IMR-90 (cell line): ENCODE measurements at regions not wholly inside any gene's neighbourhood (a gene's known extent, or its start where the extent isn't known, plus 50 kb on each side); places are given as distances from the start of the nearest gene placed in this dataset.

Source experiments
- ATAC-seq: fragments of 200-7000 bp; cut with Tn5 transposase; 2 replicates; pipeline ENCODE4 v1.9.1; 2020; ENCODE audit warnings: low read depth, mild to moderate bottlenecking, moderate library complexity
- BruUV-seq: library from RNA; stranded (reverse); fragments of 400-500 nt; replicated peaks from 2 replicates; lab custom pipeline; 2021; lab: Mats Ljungman, UMichigan
- CTCF ChIA-PET: fragments of 300-600 bp; formaldehyde crosslinking; extraction: SDS; loops from one replicate; lab custom pipeline; 2021; ENCODE audit warnings: antibody characterized with exemption; lab: Yijun Ruan, JAX
- POLR2A ChIA-PET: fragments of 300-600 bp; sonication (Branson Sonifier 250); formaldehyde crosslinking; loops from one replicate; lab custom pipeline; 2022; ENCODE audit warnings: antibody characterized with exemption; ENCODE audit not compliant: unreplicated experiment; lab: Charles Lee
- DNase-seq: peaks from one replicate; pipeline ENCODE4 v3.0.0; 2013
- H2AFZ ChIP-seq: replicated peaks from 2 replicates; pipeline ENCODE3; 2013; ENCODE audit warnings: low read length, mild to moderate bottlenecking; ENCODE audit not compliant: poor library complexity
- H2AK5ac ChIP-seq: 2 replicates; pipeline ENCODE4 v1.6.1; 2013; ENCODE audit warnings: low read depth, low read length, inconsistent platforms
- H2AK9ac ChIP-seq: replicated peaks from 2 replicates; pipeline ENCODE3; 2013; ENCODE audit warnings: mild to moderate bottlenecking, low read depth, low read length, moderate library complexity; ENCODE audit not compliant: poor library complexity
- H2BK120ac ChIP-seq: 2 replicates; pipeline ENCODE4 v1.6.1; 2013; ENCODE audit warnings: low read depth, low read length, inconsistent platforms
- H2BK15ac ChIP-seq: 3 replicates; pipeline ENCODE4 v1.6.1; 2013; ENCODE audit warnings: low read depth, low read length, inconsistent platforms
- H2BK20ac ChIP-seq: 2 replicates; pipeline ENCODE4 v1.6.1; 2013; ENCODE audit warnings: low read depth, mild to moderate bottlenecking, inconsistent platforms, low read length, moderate library complexity
- H2BK5ac ChIP-seq: 2 replicates; pipeline ENCODE4 v1.6.1; 2013; ENCODE audit warnings: mild to moderate bottlenecking, low read depth, low read length, inconsistent platforms; ENCODE audit not compliant: poor library complexity, severe bottlenecking
- H3K14ac ChIP-seq: replicated peaks from 2 replicates; pipeline ENCODE4 v1.6.1; 2013; ENCODE audit warnings: low read depth, low read length, inconsistent platforms
- H3K18ac ChIP-seq: 2 replicates; pipeline ENCODE4 v1.6.1; 2013; ENCODE audit warnings: low read depth, low read length, control low read depth
- H3K23ac ChIP-seq: 2 replicates; pipeline ENCODE4 v1.6.1; 2013; ENCODE audit warnings: low read depth, low read length, inconsistent platforms
- H3K27ac ChIP-seq: 2 replicates; pipeline ENCODE4 v1.5.1; 2013; ENCODE audit warnings: mild to moderate bottlenecking, control low read depth, low read length; ENCODE audit not compliant: insufficient read depth
- H3K27me3 ChIP-seq: 2 replicates; pipeline ENCODE4 v1.6.1; 2013; ENCODE audit warnings: low read length; ENCODE audit not compliant: control insufficient read depth, insufficient read depth
- H3K36me3 ChIP-seq: 2 replicates; pipeline ENCODE4 v1.6.1; 2013; ENCODE audit warnings: low read length, mixed read lengths; ENCODE audit not compliant: control insufficient read depth, insufficient read depth
- H3K4ac ChIP-seq: 2 replicates; pipeline ENCODE4 v1.6.1; 2013; ENCODE audit warnings: low read depth, low read length, inconsistent platforms
- H3K4me1 ChIP-seq: 2 replicates; pipeline ENCODE4 v1.6.1; 2013; ENCODE audit warnings: low read length, mixed read lengths; ENCODE audit not compliant: control insufficient read depth, insufficient read depth
- H3K4me2 ChIP-seq: 2 replicates; pipeline ENCODE4 v1.6.1; 2013; ENCODE audit warnings: low read depth, mild to moderate bottlenecking, control low read depth, low read length, moderate library complexity
- H3K4me3 ChIP-seq: 2 replicates; pipeline ENCODE4 v1.5.1; 2013; ENCODE audit warnings: low read depth, mild to moderate bottlenecking, control low read depth, low read length, moderate library complexity; ENCODE audit not compliant: insufficient read depth
- H3K56ac ChIP-seq: 2 replicates; pipeline ENCODE4 v1.6.1; 2013; ENCODE audit warnings: low read length, inconsistent platforms; ENCODE audit not compliant: insufficient read depth; ENCODE audit errors: extremely low read depth
- H3K79me1 ChIP-seq, 2 experiments: 2 replicates each; pipeline ENCODE4 v1.6.1; 2013; ENCODE audit warnings: low read length in 2 of 2, inconsistent platforms in 1 of 2, low read depth in 1 of 2
- H3K9ac ChIP-seq: 2 replicates; pipeline ENCODE4 v1.6.1; 2013; ENCODE audit warnings: low read depth, low read length, control low read depth
- H3K9me1 ChIP-seq: 2 replicates; pipeline ENCODE4 v1.6.1; 2013; ENCODE audit warnings: low read length, inconsistent platforms; ENCODE audit not compliant: insufficient read depth
- H3K9me3 ChIP-seq: 2 replicates; pipeline ENCODE4 v1.6.1; 2013; ENCODE audit warnings: low read length; ENCODE audit not compliant: control insufficient read depth, insufficient read depth
- H4K20me1 ChIP-seq: 2 replicates; pipeline ENCODE4 v1.6.1; 2013; ENCODE audit warnings: low read length, inconsistent platforms; ENCODE audit not compliant: insufficient read depth
- H4K5ac ChIP-seq: 2 replicates; pipeline ENCODE4 v1.6.1; 2013; ENCODE audit warnings: mild to moderate bottlenecking, low read depth, low read length, control low read depth
- H4K8ac ChIP-seq, 2 experiments: 2 replicates each; pipeline ENCODE4 v1.6.1; 2013; ENCODE audit warnings: low read depth in 2 of 2, low read length in 2 of 2, control low read depth in 1 of 2, inconsistent platforms in 1 of 2
- H4K91ac ChIP-seq: 2 replicates; pipeline ENCODE4 v1.6.1; 2013; ENCODE audit warnings: low read depth, low read length, inconsistent platforms; ENCODE audit not compliant: insufficient read depth
- ELK1 ChIP-seq: fragments of 150-350 bp; IDR thresholded peaks from 2 replicates; pipeline ENCODE4 v1.6.1; 2016; ENCODE audit warnings: low read depth, mild to moderate bottlenecking, low read length, moderate library complexity, borderline replicate concordance
- FOS ChIP-seq: fragments of 150-350 bp; IDR thresholded peaks from 2 replicates; pipeline ENCODE4 v1.6.1; 2016; ENCODE audit warnings: low read depth, low read length
- MXI1 ChIP-seq: IDR thresholded peaks from 2 replicates; pipeline ENCODE4 v1.6.1; 2012; ENCODE audit warnings: low read depth, mild to moderate bottlenecking, low read length, moderate library complexity, borderline replicate concordance
- RFX5 ChIP-seq: IDR thresholded peaks from 2 replicates; pipeline ENCODE4 v1.8.0; 2012; ENCODE audit warnings: low read depth, mild to moderate bottlenecking, low read length, moderate library complexity
- WGBS, 2 experiments: methylation state at CpG; one replicate each; pipeline versions ENCODE4 v1.1.5 to v1.1.7; 2013; ENCODE audit warnings: missing lambda C conversion rate in 2 of 2; ENCODE audit not compliant: insufficient read length in 1 of 2; ENCODE audit errors: extremely low coverage in 2 of 2; 5-methylcytosine and 5-hydroxymethylcytosine counted together
- dilution Hi-C: fragments of 300-500 bp; cut with HindIII; formaldehyde crosslinking; loops from one replicate; pipeline ENCODE4 v1.14.3; 2018; ENCODE audit warnings: low sequenced_read_pairs; ENCODE audit not compliant: unreplicated experiment
- in situ Hi-C: fragments of 300-500 bp; cut with MboI; formaldehyde crosslinking; loops from 3 replicates; pipeline ENCODE4 v1.14.3; 2019; ENCODE audit warnings: low sequenced_read_pairs, inconsistent platforms, mixed read lengths
- intact Hi-C: fragments of 100-400 bp; cut with micrococcal nuclease; formaldehyde crosslinking; loops from 2 replicates; pipeline ENCODE4 v1.10.0; 2022

GRCh38 chr5:29548262-29548661, 1645.2 kb upstream of the CDH6 start:
- Histone ChIP-seq H3K18ac (no peak overlapping the region), H4K8ac (no peak overlapping the region), H3K9me1 (no peaks in the 10 kb centered on the region), H4K5ac (no peak overlapping the region), H3K27ac (no peak overlapping the region), H3K56ac (no peak overlapping the region), H2BK20ac (no peak overlapping the region), H3K23ac (no peak overlapping the region), H3K4me1 (no peaks in the 10 kb centered on the region), H3K9me3 (peaks cover 15% of the 10 kb centered on the region), H2BK5ac (no peak overlapping the region), H3K9ac (no peak overlapping the region), H2AFZ (no peak overlapping the region), H2BK120ac (no peak overlapping the region), H3K36me3 (no peaks in the 10 kb centered on the region), H3K14ac (no peak overlapping the region), H3K4me3 (no peak overlapping the region), H4K91ac (no peak overlapping the region), H2AK5ac (no peak overlapping the region), H2BK15ac (no peak overlapping the region), H2AK9ac (no peak overlapping the region), H3K27me3 (no peaks in the 10 kb centered on the region), H3K4ac (no peak overlapping the region), H4K20me1 (no peaks in the 10 kb centered on the region), H3K4me2 (no peak overlapping the region), H3K79me1 (no peaks in the 10 kb centered on the region)
- CTCF ChIA-PET = no interaction called here
- no peak for ATAC-seq
- POLR2A ChIA-PET = no interaction called here
- no peak for DNase-seq
- intact Hi-C loops = no loop called here
- in situ Hi-C loops = no loop called here
- TF ChIP-seq ELK1 (no peak), RFX5 (no peak), FOS (no peak), MXI1 (no peak)
- dilution Hi-C loops = no loop called here
- WGBS, 2 experiments = 75% methylated on average over 2 of the region's 7 CpGs; no CpG with 5 or more reads in 1 of the 2 experiments
- BruUV-seq = no TSS peak
